ENCODE measurements at regions not wholly inside any gene's neighbourhood (a gene's known extent, or its start where the extent isn't known, plus 50 kb on each side); places are given as distances from the start of the nearest gene placed in this dataset.

DNA sequence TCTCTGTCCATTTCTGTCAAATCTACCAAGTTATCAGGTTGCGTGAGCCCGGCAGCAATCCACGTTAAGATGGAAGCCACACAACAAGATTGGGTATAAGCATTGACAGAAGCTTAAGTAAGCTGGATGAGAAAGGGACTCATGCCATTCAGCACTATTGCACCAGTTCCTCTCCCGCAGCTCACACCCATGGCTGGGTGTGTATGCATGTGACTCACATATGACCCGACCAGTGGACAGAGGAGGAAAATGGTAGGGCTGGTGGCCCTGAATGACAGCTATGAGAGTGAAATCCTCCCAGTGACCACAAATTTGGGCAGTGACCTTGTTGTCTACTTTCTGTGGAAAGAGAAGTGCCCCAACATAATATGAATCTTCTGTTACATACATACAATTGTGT lies 113.5 kb downstream of the OTOR start:
- Histone ChIP-seq H3K27ac (ENCODE audit: low read depth, low read length) (no peak overlapping the region), H3K27me3 (ENCODE audit: insufficient read depth, low read length) (no peaks in the 10 kb centered on the region), H3K4me2 (ENCODE audit: insufficient read depth, low read length) (no peak overlapping the region), H3K4me1 (ENCODE audit: insufficient read depth, low read length) (no peaks in the 10 kb centered on the region), H2AFZ (ENCODE audit: low read length) (no peak overlapping the region), H3K79me2 (ENCODE audit: insufficient read depth, low read length) (no peaks in the 10 kb centered on the region), H4K20me1 (ENCODE audit: insufficient read depth, low read length) (no peaks in the 10 kb centered on the region), H3K36me3 (ENCODE audit: insufficient read depth, low read length) (no peaks in the 10 kb centered on the region), H3K9me3 (ENCODE audit: low read depth, low read length) (no peaks in the 10 kb centered on the region), H3K4me3 (ENCODE audit: insufficient read depth, low read length) (no peak overlapping the region)
- DNase-seq (ENCODE audit: insufficient read length, low spot score, missing footprints), result no peak
- TF ChIP-seq, protein P1, sequence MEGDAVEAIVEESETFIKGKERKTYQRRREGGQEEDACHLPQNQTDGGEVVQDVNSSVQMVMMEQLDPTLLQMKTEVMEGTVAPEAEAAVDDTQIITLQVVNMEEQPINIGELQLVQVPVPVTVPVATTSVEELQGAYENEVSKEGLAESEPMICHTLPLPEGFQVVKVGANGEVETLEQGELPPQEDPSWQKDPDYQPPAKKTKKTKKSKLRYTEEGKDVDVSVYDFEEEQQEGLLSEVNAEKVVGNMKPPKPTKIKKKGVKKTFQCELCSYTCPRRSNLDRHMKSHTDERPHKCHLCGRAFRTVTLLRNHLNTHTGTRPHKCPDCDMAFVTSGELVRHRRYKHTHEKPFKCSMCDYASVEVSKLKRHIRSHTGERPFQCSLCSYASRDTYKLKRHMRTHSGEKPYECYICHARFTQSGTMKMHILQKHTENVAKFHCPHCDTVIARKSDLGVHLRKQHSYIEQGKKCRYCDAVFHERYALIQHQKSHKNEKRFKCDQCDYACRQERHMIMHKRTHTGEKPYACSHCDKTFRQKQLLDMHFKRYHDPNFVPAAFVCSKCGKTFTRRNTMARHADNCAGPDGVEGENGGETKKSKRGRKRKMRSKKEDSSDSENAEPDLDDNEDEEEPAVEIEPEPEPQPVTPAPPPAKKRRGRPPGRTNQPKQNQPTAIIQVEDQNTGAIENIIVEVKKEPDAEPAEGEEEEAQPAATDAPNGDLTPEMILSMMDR (IDR thresholded peaks at IDR 0.05; ENCODE audit: extremely low read depth, low read depth, low read length), result no peak

DNA sequence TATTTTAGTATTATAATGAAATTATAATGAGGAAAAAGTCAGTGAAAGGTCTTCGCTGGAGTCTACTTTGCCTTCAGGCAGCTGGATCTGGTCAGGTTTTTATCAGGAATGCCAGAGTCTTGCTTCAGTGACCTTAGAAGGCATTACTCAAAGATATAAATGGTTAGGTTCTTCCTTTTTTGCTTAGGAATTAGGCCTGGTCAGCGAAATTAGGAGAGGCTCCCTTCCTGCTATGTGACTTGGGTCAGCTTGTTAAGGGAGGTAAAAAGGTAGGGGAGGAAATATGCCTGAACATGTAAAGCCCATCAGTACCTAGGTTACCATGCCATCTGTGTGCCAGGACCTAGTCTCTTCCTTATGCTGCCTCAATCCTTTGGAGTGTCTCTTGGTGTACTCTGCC lies 115.1 kb downstream of the OTOR start:
- H2AFZ ChIP-seq (ENCODE audit: low read length), result no peak overlapping the region
- no peaks in the 10 kb centered on the region for H3K36me3 ChIP-seq (ENCODE audit: insufficient read depth, low read length)
- H3K27ac ChIP-seq (ENCODE audit: low read depth, low read length), result no peak overlapping the region
- TF ChIP-seq, protein P1 (IDR thresholded peaks at IDR 0.05; ENCODE audit: extremely low read depth, low read depth, low read length), result no peak
- no peak overlapping the region for H3K4me2 ChIP-seq (ENCODE audit: insufficient read depth, low read length)
- DNase-seq (ENCODE audit: insufficient read length, low spot score, missing footprints), result no peak
- H3K79me2 ChIP-seq (ENCODE audit: insufficient read depth, low read length), result no peaks in the 10 kb centered on the region
- H3K9me3 ChIP-seq (ENCODE audit: low read depth, low read length), result no peaks in the 10 kb centered on the region
- H3K4me1 ChIP-seq (ENCODE audit: insufficient read depth, low read length), result no peaks in the 10 kb centered on the region
- H3K27me3 ChIP-seq (ENCODE audit: insufficient read depth, low read length), result no peaks in the 10 kb centered on the region
- no peaks in the 10 kb centered on the region for H4K20me1 ChIP-seq (ENCODE audit: insufficient read depth, low read length)
- no peak overlapping the region for H3K4me3 ChIP-seq (ENCODE audit: insufficient read depth, low read length)

DNA sequence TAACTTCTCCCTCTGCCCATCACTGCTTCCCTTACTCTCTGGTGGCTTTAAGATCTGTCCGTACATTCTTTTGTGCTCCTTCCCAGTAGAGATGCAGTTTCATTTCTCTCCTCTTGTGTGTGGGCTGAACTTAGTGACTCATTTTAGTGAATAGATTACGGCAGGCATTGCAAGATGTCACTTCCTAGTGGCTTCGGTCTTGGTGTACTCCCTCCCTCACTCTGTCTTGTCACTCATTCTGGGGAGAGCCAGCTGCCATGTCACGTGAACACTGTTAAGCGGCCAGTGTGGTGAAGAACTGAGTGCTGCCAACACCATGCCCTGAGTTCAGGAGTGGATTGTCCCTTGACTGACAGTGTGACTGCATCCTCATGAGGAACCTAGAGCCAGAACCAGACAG lies 115.9 kb downstream of the OTOR start:
- no peak overlapping the region for H3K27ac ChIP-seq (ENCODE audit: low read depth, low read length)
- peak overlapping the region; percentile 54 for H3K4me2 ChIP-seq (ENCODE audit: insufficient read depth, low read length)

DNA sequence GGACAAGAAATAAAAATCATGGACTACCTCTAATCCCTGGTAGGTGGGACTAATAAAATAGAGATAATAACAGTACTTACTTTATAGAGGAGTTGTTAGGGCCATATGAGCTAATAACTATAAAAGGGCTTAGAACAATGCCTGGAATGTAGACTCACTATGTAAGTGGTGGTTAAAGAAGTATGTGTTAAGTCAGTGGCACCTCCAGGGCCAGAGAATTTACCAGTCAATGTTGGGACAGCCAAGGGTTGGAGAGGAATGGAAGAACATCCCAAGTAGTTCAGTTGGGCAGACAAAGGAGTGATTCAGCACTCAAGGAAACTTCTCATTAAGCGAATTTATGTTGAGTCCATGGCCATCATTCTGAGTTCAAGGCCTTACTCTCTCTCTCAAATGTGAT lies 116.8 kb downstream of the OTOR start:
- TF ChIP-seq, protein P1 (IDR thresholded peaks at IDR 0.05; ENCODE audit: extremely low read depth, low read depth, low read length), result no peak
- Histone ChIP-seq H3K36me3 (ENCODE audit: insufficient read depth, low read length) (no peaks in the 10 kb centered on the region), H3K9me3 (ENCODE audit: low read depth, low read length) (no peaks in the 10 kb centered on the region), H4K20me1 (ENCODE audit: insufficient read depth, low read length) (no peaks in the 10 kb centered on the region), H3K27ac (ENCODE audit: low read depth, low read length) (no peak overlapping the region), H3K27me3 (ENCODE audit: insufficient read depth, low read length) (no peaks in the 10 kb centered on the region), H2AFZ (ENCODE audit: low read length) (no peak overlapping the region), H3K4me1 (ENCODE audit: insufficient read depth, low read length) (no peaks in the 10 kb centered on the region), H3K4me3 (ENCODE audit: insufficient read depth, low read length) (no peak overlapping the region), H3K4me2 (ENCODE audit: insufficient read depth, low read length) (no peak overlapping the region), H3K79me2 (ENCODE audit: insufficient read depth, low read length) (no peaks in the 10 kb centered on the region)
- DNase-seq (ENCODE audit: insufficient read length, low spot score, missing footprints), result no peak

More for the DNA sequence above, 115.9 kb downstream of the OTOR start:
- DNase-seq (ENCODE audit: insufficient read length, low spot score, missing footprints), result peak; percentile 64
- Histone ChIP-seq H3K36me3 (ENCODE audit: insufficient read depth, low read length) (no peaks in the 10 kb centered on the region), H3K79me2 (ENCODE audit: insufficient read depth, low read length) (no peaks in the 10 kb centered on the region), H3K4me1 (ENCODE audit: insufficient read depth, low read length) (no peaks in the 10 kb centered on the region), H3K9me3 (ENCODE audit: low read depth, low read length) (no peaks in the 10 kb centered on the region), H2AFZ (ENCODE audit: low read length) (peak overlapping the region; percentile 64), H3K27me3 (ENCODE audit: insufficient read depth, low read length) (no peaks in the 10 kb centered on the region), H4K20me1 (ENCODE audit: insufficient read depth, low read length) (no peaks in the 10 kb centered on the region), H3K4me3 (ENCODE audit: insufficient read depth, low read length) (peak overlapping the region; percentile 11)
- TF ChIP-seq, protein P1 (IDR thresholded peaks at IDR 0.05; ENCODE audit: extremely low read depth, low read depth, low read length), result no peak
